Right renal cortex interstitium (tissue), 3 donors: ENCODE measurements at regions not wholly inside any gene's neighbourhood (a gene's known extent, or its start where the extent isn't known, plus 50 kb on each side); places are given as distances from the start of the nearest gene placed in this dataset.
"Not testable (repeated sequence)": the region's sequence is repeated elsewhere in the genome, so short reads cannot be mapped to it uniquely, and the experiment has no call there.

ENCODE experiments used
- DNase-seq, 3 donors: peaks; one replicate each; pipeline ENCODE4 v3.0.0-alpha.2; 2013; ENCODE audit warnings: low read depth in 3 of 3, low spot score in 2 of 3

DNA sequence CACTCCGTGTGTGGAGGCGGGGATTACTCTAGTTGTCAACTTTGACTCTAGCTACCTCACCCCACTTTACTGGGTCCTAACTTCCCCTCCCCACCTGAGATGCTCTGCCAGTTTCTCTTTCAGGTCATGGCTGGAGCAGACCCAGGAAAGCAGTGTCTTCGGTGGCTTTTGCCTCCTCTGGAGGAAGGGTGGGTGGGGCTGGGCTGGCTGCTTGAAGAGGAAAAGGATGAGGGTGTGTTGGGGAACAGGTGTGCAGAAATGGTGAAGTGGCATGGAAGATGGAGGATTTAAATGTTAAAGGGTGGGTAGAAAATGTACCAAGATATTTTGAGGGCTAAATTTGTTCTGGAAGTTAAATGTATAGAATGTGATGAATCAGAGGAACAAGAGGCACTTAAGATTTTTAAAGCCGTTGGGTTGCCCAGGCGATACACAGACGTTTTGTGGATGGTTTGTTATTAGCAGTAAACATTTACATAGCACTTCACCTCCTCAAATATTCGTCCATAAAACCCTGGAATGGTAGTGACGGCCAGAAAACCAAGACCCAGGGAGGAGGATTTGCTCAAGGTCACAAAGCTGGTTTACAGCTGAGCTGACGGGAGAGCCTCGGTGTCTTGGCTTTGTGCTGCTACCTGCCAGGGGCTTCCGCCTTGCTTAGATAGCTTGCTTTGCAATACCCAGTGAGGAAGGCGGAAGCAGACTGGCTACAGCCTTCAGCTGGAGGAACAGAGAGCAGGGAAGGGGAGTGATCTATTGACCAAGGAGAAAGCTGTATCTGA, 72.2 kb upstream of the PRMT8 start:
- DNase-seq, result no peak

DNA sequence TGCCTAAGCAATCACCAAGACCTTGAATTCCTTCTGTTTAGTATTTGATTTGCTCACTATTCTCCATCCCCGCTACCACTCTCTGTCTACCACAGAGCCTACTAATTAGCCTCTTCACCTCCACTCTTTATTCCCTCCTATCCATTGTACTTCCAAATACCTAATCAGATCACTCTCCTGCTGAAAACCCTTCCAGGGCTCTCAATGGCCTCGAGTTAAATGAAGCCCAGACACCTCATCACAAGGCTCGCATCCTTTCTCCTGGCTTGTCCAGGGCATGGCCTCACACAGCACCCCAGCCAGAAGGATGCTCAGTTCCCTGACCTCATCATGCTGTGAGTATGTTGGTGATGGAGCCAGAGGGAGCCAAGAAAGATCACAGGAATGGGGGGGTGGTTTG, 71.4 kb upstream of the PRMT8 start:
- no peak for DNase-seq

DNA sequence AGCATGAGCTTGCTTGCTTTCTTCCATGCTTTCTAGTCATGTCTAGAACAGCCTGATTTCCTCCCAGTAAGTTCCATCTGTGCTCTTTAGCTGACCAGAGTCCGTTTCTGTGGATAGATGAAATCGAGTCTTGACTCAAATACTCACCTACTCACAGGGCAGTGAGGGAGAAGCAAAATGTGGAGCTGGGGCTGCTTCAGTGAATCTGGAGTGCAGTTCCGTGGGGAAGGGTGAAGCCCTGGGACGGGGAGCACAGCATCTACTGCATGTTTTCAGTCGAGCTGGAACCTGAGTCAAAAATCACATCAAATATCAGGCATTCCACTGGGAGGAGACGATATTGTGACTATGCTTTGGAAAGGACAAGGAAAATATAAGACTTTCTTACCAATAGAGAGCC, 70.3 kb upstream of the PRMT8 start:
- no peak for DNase-seq

DNA sequence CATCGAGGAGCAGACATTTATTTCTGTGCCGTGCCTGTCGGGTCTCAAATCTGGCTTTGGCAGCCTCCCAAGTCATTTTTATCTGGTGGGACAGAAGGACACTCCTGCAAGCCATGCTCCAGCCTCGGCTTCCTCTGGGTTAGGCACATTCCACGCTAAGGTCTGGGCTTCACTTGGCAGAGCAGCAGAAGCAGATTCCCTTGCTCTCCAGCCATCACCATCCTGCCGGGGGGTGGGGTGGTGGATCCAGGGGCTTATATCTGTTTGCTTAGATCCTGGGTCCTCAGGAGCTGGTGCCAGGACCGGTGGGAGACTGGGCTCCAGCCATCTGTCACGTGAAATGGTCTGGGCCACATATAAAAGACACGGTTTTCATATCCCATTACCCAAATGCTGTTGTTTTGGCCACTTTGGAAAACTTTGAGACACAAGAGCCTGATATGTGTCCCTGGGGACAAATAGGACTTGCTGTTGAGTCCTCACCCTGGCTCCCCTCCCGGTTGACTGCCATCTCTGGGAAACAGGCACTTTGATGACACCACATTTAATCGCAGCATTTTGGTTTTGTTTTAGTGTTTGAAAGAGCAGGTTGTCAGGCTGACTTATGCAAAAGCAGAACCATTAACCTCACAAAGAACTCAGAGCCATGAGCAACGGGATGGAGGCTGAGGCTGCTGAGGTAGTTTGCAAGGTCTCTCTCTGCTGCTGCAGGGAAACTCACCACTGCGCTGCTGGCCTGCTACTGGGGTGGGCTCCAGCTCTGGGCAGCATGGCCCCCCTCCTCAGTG, 69.6 kb upstream of the PRMT8 start:
- DNase-seq, result no peak

DNA sequence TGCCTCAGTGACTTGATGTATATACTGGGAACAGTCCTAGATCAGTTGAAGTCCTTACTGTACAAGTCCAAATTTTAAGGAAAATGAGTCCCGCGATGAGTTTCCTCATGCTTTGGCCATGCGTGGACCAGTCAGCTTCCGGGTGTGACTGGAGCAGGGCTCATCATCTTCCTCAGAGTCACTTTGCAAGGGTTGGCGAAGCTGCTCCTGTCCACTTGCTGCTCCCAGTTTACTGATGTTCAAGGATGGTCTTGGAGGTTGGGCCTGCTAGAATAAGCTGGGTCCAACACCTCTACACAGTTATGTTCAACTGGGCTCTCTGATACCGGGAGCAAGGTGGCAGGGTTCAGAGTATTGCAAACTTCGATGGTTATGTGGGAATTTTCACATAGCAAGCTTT, 66.2 kb upstream of the PRMT8 start:
- DNase-seq, result not testable (repeated sequence)

DNA sequence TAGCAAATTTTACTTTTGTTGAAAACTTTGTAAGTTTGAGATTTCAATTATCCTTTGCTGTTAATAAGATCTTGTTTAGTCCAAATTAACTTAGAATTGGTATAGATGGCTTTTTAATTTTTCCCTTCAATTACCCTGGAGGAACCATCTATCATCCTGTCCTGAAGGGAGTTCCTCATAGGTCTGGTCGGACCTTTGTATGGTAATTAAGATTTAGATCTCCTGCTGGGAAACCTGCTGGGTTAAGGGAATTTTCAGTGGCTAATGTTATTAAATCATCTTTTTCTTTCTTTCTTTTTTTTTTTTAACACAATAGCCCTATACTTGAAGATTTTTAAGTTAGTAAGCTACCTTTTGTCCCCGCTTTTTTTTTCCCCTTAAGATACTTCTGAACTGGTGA, 63.0 kb upstream of the PRMT8 start:
- DNase-seq, result no peak

DNA sequence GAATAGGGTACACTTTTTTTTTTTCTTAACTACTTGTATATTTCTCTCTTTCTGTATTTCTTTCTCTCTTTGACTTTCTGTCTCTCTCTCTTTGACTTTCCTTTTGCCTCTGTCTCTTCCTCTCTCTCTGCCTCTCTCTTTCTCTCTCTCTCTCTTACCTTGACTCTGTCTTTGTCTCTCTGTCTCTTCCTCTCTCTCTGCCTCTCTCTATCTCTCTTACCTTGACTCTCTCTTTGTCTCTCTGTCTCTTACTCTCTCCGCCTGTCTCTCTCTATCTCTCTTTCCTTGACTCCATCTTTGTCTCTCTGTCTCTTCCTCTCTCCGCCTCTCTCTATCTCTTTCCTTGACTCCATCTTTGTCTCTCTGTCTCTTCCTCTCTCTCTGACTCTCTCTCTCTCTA, 62.4 kb upstream of the PRMT8 start:
- DNase-seq, result no peak

DNA sequence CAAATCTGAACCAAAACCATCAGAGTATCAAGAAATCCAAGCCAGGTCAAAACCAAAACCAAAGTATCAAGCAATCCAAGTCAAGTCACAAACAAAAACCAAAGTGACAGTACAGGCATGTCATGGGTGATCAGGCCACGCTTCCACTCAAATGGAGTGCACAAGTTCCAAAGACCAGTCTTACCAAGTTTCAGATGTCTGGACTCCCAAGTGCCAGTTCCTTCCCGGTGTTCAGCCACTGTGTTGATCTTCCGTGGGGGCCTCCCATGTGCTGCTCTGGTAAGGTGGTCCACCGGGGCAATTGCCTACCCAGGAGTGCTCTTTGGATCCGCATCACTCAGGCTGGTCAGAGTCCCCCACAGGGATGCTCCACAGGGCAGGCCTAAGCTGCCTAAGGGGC, 61.5 kb upstream of the PRMT8 start:
- DNase-seq, result not testable (repeated sequence)

DNA sequence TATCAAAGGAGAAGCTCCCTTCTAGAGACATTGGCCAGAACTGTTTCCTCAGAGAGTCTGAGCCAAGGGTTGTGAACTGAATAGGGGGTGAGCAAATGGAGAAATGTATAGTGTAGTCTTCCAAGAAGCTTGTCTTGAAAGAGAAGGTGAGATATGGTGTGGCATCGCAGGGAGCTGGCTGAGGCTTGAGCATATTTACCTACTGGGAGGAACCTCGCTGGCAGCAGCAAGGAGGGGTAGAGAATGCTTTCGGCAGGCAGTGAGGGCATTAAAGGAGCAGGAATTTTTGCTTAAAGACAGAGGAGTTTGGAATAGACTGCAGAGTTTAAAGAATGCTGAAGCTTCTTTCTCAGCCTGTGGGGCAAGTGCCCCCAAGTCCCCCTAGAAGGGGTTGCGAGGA, 59.3 kb upstream of the PRMT8 start:
- DNase-seq, result no peak

DNA sequence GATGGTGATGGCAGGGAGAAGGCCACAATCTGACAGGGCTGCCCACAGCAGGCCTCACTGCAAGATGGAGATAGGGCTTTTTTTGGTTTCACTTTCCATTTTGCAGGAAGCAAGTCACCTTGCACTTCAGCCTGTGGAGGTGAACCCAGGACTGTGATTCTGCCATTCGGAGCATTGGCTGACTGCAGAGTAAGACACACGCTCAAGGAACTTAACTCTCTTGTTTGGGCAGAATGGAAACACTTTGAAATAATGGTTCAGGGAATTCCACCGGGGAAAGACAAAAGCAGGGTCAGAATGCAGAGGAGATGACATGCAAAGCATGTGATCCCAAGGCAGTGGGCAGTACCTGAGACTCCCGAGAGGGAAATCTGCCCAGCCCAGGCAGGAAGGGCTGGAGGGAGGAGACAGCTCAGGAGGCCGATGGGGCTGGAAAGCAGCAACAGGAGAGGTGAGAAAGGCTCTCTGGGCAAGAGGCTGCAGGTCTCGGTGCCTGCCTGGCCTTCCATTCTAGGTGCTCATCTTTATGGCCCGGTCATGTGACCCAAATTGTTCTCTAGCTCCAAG, 58.7 kb upstream of the PRMT8 start:
- no peak for DNase-seq

DNA sequence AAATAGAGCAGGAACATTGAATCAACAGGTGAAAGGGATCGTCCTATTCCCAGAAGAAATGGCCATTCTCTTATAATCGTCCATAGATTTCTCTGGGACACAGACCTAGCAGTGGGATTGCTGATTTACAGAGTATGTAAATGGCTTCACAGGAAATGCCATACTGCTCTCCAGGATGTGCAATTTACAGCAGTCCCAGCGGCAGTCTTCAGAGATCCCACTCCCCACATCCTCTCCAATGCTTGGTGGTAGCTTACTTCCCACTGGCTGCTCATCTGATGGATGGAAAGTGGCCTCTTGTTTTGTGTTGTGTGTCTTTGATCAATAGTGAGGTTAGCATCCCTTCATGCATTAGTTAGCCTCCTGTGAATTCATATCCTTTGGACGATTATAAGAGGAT, 58.1 kb upstream of the PRMT8 start:
- no peak for DNase-seq

DNA sequence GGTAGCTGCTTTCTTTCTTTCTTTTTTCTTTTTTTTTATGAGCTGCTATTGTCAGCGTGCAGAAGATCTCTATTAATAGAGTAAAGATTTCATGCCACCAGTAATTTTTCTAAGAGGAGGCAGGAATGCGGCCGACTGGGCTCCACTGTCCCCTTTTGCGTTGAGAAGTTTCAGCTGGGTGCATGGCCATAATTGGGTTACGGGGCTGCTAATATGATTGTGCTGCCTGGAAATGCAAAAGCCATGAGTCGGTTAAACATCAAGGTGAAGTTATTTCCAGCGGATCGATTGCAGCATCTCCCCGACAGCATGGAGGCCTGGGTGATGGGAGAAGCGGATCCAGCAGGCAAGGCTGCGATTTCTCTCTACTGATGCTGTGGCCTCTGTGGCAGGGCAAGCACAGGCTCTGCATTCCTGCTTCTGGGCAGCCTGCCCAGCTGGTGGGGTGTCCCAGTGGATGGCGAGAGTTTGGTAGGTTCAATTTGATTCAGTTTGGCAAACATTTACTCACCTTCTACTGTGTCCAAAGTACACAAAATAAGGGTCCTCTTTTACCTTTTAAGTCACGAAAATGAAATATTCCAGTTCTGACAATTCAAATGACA, 54.4 kb upstream of the PRMT8 start:
- DNase-seq, result no peak

DNA sequence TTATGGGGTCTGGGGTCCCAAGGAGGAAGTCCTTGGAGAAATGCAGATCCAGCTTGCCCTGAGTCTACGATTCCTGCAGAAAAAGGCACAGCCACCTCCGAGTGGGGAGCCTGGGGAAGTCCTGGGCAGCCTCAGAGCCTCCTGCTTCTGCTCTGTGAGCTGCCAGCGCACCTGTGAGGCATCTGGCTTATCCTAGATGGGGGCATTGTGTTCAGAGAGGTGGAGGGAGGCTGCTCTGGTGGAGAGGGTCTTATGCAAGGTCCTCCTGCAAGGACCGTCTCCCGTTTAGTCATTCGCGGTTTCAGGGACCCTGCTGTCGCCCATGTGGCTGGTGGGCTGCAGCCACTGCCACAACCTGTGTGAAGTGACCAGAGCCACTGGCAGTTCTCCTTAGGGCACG, 53.0 kb upstream of the PRMT8 start:
- DNase-seq, result no peak

DNA sequence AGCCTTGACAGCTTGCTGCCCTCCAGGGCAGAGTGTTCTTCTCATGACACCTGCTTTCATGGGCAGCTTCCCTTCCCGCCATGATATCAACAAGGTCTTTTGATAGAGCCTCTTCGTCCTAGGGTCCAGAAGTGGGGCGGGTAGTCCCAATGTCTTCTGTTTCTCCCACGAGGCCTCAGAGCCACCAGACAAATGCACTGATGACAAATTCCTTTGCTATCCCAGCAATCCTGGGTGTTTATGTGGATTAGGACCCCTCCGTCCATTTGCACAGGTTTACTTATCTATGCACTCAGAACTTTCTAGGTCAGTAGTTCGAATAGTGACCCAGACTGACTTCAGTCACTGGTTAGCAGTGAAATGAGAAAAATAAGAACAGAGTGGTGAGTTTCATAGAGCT, 52.6 kb upstream of the PRMT8 start:
- DNase-seq, result no peak
